Endothelial cell (in vitro differentiated cells): ENCODE measurements at regions not wholly inside any gene's neighbourhood (a gene's known extent, or its start where the extent isn't known, plus 50 kb on each side); places are given as distances from the start of the nearest gene placed in this dataset.

ENCODE experiments used
- DNase-seq: peaks from one replicate; pipeline ENCODE4 v3.0.0; 2021; ENCODE audit warnings: low spot score
- H3K27ac Mint-ChIP-seq: one replicate; pipeline ENCODE4 v1.8.0; 2021; ENCODE audit warnings: mixed read lengths, inconsistent platforms; ENCODE audit not compliant: unreplicated experiment
- H3K27me3 Mint-ChIP-seq: one replicate; pipeline ENCODE4 v1.8.0; 2021; ENCODE audit warnings: mild to moderate bottlenecking, moderate library complexity, mixed read lengths, inconsistent platforms; ENCODE audit not compliant: unreplicated experiment
- H3K36me3 Mint-ChIP-seq: one replicate; pipeline ENCODE4 v1.8.0; 2021; ENCODE audit warnings: mild to moderate bottlenecking, low read depth, mixed read lengths, inconsistent platforms; ENCODE audit not compliant: unreplicated experiment
- H3K4me1 Mint-ChIP-seq: one replicate; pipeline ENCODE4 v1.8.0; 2021; ENCODE audit warnings: mild to moderate bottlenecking, mixed read lengths, inconsistent platforms; ENCODE audit not compliant: unreplicated experiment
- H3K4me3 Mint-ChIP-seq: one replicate; pipeline ENCODE4 v1.8.0; 2021; ENCODE audit warnings: mild to moderate bottlenecking, mixed read lengths, inconsistent platforms; ENCODE audit not compliant: unreplicated experiment
- H3K9me3 Mint-ChIP-seq: one replicate; pipeline ENCODE4 v1.8.0; 2021; ENCODE audit warnings: mixed read lengths, inconsistent platforms; ENCODE audit not compliant: unreplicated experiment
- CTCF ChIP-seq: fragments of 200-600 bp; sonication (generic); IDR thresholded peaks from one replicate; pipeline ENCODE4 v1.5.0; 2021; ENCODE audit warnings: antibody characterized with exemption; ENCODE audit not compliant: unreplicated experiment

GRCh38 chr20:16940701-16941100, 192.5 kb downstream of the OTOR start:
- H3K9me3 Mint-ChIP-seq, result no peaks in the 10 kb centered on the region
- H3K27ac Mint-ChIP-seq, result no peak overlapping the region
- H3K27me3 Mint-ChIP-seq, result no peaks in the 10 kb centered on the region
- peaks cover 8% of the 10 kb centered on the region for H3K4me1 Mint-ChIP-seq
- H3K4me3 Mint-ChIP-seq, result no peak overlapping the region
- no peaks in the 10 kb centered on the region for H3K36me3 Mint-ChIP-seq
- TF ChIP-seq CTCF, result no peak
- no peak for DNase-seq

GRCh38 chr20:16942051-16942450, 193.9 kb downstream of the OTOR start:
- no peak for DNase-seq
- Mint-ChIP-seq H3K4me3 (no peak overlapping the region), H3K36me3 (no peaks in the 10 kb centered on the region), H3K9me3 (no peaks in the 10 kb centered on the region), H3K27me3 (no peaks in the 10 kb centered on the region), H3K27ac (no peak overlapping the region), H3K4me1 (peaks cover 8% of the 10 kb centered on the region)
- TF ChIP-seq CTCF, result no peak

- DNase-seq, result no peak
- H3K9me3 Mint-ChIP-seq, result no peaks in the 10 kb centered on the region
- no peak for TF ChIP-seq CTCF
- H3K27me3 Mint-ChIP-seq, result no peaks in the 10 kb centered on the region
- no peaks in the 10 kb centered on the region for H3K36me3 Mint-ChIP-seq
- H3K4me1 Mint-ChIP-seq, result peaks cover 8% of the 10 kb centered on the region
- H3K27ac Mint-ChIP-seq, result no peak overlapping the region
- no peak overlapping the region for H3K4me3 Mint-ChIP-seq
These were observed 194.6 kb downstream of the OTOR start for GRCh38 chr20:16942756-16943155.

- H3K9me3 Mint-ChIP-seq, result no peaks in the 10 kb centered on the region
- no peak for DNase-seq
- H3K4me1 Mint-ChIP-seq, result peaks cover 8% of the 10 kb centered on the region
- no peak for TF ChIP-seq CTCF
- H3K27me3 Mint-ChIP-seq, result peaks cover 1% of the 10 kb centered on the region
- H3K27ac Mint-ChIP-seq, result no peak overlapping the region
- no peak overlapping the region for H3K4me3 Mint-ChIP-seq
- H3K36me3 Mint-ChIP-seq, result no peaks in the 10 kb centered on the region
These were observed 196.6 kb downstream of the OTOR start for GRCh38 chr20:16944745-16945144.

GRCh38 chr20:16945619-16946018, 197.5 kb downstream of the OTOR start:
- H3K36me3 Mint-ChIP-seq, result no peaks in the 10 kb centered on the region
- no peak for DNase-seq
- H3K27ac Mint-ChIP-seq, result no peak overlapping the region
- H3K27me3 Mint-ChIP-seq, result peaks cover 1% of the 10 kb centered on the region
- no peak for TF ChIP-seq CTCF
- H3K4me3 Mint-ChIP-seq, result no peak overlapping the region
- no peaks in the 10 kb centered on the region for H3K9me3 Mint-ChIP-seq
- H3K4me1 Mint-ChIP-seq, result peaks cover 8% of the 10 kb centered on the region
